ENCODE measurements at regions not wholly inside any gene's neighbourhood (a gene's known extent, or its start where the extent isn't known, plus 50 kb on each side); places are given as distances from the start of the nearest gene placed in this dataset.

DNA sequence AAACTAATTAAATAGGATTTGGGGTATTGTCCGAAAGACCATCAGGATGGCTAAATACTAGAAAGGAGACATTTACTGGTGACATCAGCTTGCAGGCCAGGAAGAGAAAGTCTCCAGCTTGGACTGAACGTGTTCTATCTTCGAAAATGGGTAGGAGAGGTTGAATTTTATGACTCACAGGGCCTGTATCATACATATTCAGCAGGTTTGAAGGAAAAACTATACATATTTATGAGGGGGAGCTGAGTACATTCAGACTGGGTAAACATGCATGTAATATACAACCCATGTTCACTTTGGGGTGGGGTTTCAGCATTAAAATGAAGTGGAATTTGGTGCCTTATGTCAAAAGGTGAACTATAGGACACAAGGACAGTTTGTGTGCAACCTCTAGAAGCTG lies 129.3 kb upstream of the CRBN start:
- TF ChIP-seq, protein P1, sequence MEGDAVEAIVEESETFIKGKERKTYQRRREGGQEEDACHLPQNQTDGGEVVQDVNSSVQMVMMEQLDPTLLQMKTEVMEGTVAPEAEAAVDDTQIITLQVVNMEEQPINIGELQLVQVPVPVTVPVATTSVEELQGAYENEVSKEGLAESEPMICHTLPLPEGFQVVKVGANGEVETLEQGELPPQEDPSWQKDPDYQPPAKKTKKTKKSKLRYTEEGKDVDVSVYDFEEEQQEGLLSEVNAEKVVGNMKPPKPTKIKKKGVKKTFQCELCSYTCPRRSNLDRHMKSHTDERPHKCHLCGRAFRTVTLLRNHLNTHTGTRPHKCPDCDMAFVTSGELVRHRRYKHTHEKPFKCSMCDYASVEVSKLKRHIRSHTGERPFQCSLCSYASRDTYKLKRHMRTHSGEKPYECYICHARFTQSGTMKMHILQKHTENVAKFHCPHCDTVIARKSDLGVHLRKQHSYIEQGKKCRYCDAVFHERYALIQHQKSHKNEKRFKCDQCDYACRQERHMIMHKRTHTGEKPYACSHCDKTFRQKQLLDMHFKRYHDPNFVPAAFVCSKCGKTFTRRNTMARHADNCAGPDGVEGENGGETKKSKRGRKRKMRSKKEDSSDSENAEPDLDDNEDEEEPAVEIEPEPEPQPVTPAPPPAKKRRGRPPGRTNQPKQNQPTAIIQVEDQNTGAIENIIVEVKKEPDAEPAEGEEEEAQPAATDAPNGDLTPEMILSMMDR (IDR thresholded peaks at IDR 0.05): no peak
- TF ChIP-seq POLR2A (IDR thresholded peaks at IDR 0.05): no peak
